Dedifferentiated amniotic fluid mesenchymal stem cell (primary cell): ENCODE measurements at regions not wholly inside any gene's neighbourhood (a gene's known extent, or its start where the extent isn't known, plus 50 kb on each side); places are given as distances from the start of the nearest gene placed in this dataset.
"Not testable (repeated sequence)": the region's sequence is repeated elsewhere in the genome, so short reads cannot be mapped to it uniquely, and the experiment has no call there.

ENCODE experiments used
- DNase-seq: peaks from one replicate; pipeline ENCODE4 v3.0.0-alpha.2; 2016; ENCODE audit errors: extremely low spot score

GRCh38 chr11:23236826-23237555, 376.7 kb upstream of the CCDC179 start:
- peak; percentile 51 for DNase-seq

- no peak for DNase-seq
Measured at GRCh38 chr11:23252426-23252825, 392.2 kb upstream of the CCDC179 start.

- no peak for DNase-seq
Measured at GRCh38 chr11:23257088-23257487, 396.8 kb upstream of the CCDC179 start.

- no peak for DNase-seq
Measured at GRCh38 chr11:23257556-23257955, 397.3 kb upstream of the CCDC179 start.

- DNase-seq, result no peak
Measured at GRCh38 chr11:23263466-23263865, 403.2 kb upstream of the CCDC179 start.

- DNase-seq, result no peak
Measured at GRCh38 chr11:23272095-23272494, 411.8 kb upstream of the CCDC179 start.

- DNase-seq, result no peak
Measured at GRCh38 chr11:23278121-23278520, 417.8 kb upstream of the CCDC179 start.

- no peak for DNase-seq
Measured at GRCh38 chr11:23280088-23280487, 419.8 kb upstream of the CCDC179 start.

- no peak for DNase-seq
Measured at GRCh38 chr11:23283666-23284065, 423.4 kb upstream of the CCDC179 start.

GRCh38 chr11:23284631-23285030, 424.4 kb upstream of the CCDC179 start:
- DNase-seq, result peak; percentile 80

GRCh38 chr11:23288003-23288783, 427.9 kb upstream of the CCDC179 start:
- DNase-seq, result peak; percentile 67

- no peak for DNase-seq
Measured at GRCh38 chr11:23295241-23295640, 435.0 kb upstream of the CCDC179 start.

GRCh38 chr11:23308041-23308440, 447.8 kb upstream of the CCDC179 start:
- no peak for DNase-seq

- DNase-seq, result peak; percentile 16
Measured at GRCh38 chr11:23310276-23310675, 450.0 kb upstream of the CCDC179 start.

- DNase-seq, result peak; percentile 50
Measured at GRCh38 chr11:23311986-23312940, 452.0 kb upstream of the CCDC179 start.

GRCh38 chr11:23313001-23313400, 452.7 kb upstream of the CCDC179 start:
- no peak for DNase-seq

GRCh38 chr11:23314162-23314561, 453.9 kb upstream of the CCDC179 start:
- no peak for DNase-seq

- DNase-seq, result no peak
Measured at GRCh38 chr11:23315286-23315685, 455.0 kb upstream of the CCDC179 start.

GRCh38 chr11:23317816-23318215, 457.5 kb upstream of the CCDC179 start:
- DNase-seq, result no peak

GRCh38 chr11:23318670-23319069, 458.4 kb upstream of the CCDC179 start:
- no peak for DNase-seq

- no peak for DNase-seq
Measured at GRCh38 chr11:23320131-23320530, 459.9 kb upstream of the CCDC179 start.

- DNase-seq, result not testable (repeated sequence)
Measured at GRCh38 chr11:23335586-23335985, 475.3 kb upstream of the CCDC179 start.
